Stimulated activated CD4-positive, alpha-beta T cell treated with anti-CD3 and anti-CD28 coated beads, TNF-alpha, amount 100 ng/mL, for 1 hour (primary cell): ENCODE measurements at regions not wholly inside any gene's neighbourhood (a gene's known extent, or its start where the extent isn't known, plus 50 kb on each side); places are given as distances from the start of the nearest gene placed in this dataset.
"Not testable (repeated sequence)": the region's sequence is repeated elsewhere in the genome, so short reads cannot be mapped to it uniquely, and the experiment has no call there.

ENCODE experiments used
- DNase-seq, 3 donors: peaks; one replicate each; pipeline ENCODE4 v3.0.0-alpha.2; 2020; ENCODE audit warnings: low read depth in 3 of 3, low spot score in 1 of 3

GRCh38 chr2:143889216-143889615 is 630.7 kb downstream of the ZEB2 start:
- no peak for DNase-seq

- DNase-seq: no peak
These were observed 634.5 kb downstream of the ZEB2 start for GRCh38 chr2:143885461-143885860.

GRCh38 chr2:143881246-143881645 is 638.7 kb downstream of the ZEB2 start:
- no peak for DNase-seq

- DNase-seq: no peak
These were observed 641.9 kb downstream of the ZEB2 start for GRCh38 chr2:143877876-143878530.

- DNase-seq: no peak
These were observed 642.9 kb downstream of the ZEB2 start for GRCh38 chr2:143877056-143877455.

GRCh38 chr2:143875295-143876233 is 644.4 kb downstream of the ZEB2 start:
- no peak for DNase-seq

GRCh38 chr2:143873886-143874285 is 646.0 kb downstream of the ZEB2 start:
- DNase-seq: no peak

- no peak for DNase-seq
These were observed 649.2 kb downstream of the ZEB2 start for GRCh38 chr2:143870696-143871095.

GRCh38 chr2:143856978-143857377 is 662.9 kb downstream of the ZEB2 start:
- DNase-seq: no peak

- no peak for DNase-seq
These were observed 667.2 kb downstream of the ZEB2 start for GRCh38 chr2:143852759-143853158.

- no peak for DNase-seq
These were observed 669.8 kb downstream of the ZEB2 start for GRCh38 chr2:143850084-143850483.

- DNase-seq: no peak
These were observed 672.7 kb downstream of the ZEB2 start for GRCh38 chr2:143847257-143847656.

GRCh38 chr2:143844986-143845385 is 674.9 kb downstream of the ZEB2 start:
- no peak for DNase-seq

- DNase-seq: no peak
These were observed 676.2 kb downstream of the ZEB2 start for GRCh38 chr2:143843686-143844085.

- DNase-seq: no peak
These were observed 677.1 kb downstream of the ZEB2 start for GRCh38 chr2:143842836-143843235.

- no peak for DNase-seq
These were observed 678.0 kb downstream of the ZEB2 start for GRCh38 chr2:143841935-143842334.

GRCh38 chr2:143840601-143841000 is 679.3 kb downstream of the ZEB2 start:
- DNase-seq: no peak

- DNase-seq: no peak
These were observed 679.7 kb downstream of the ZEB2 start for GRCh38 chr2:143840194-143840593.

- no peak for DNase-seq
These were observed 680.5 kb downstream of the ZEB2 start for GRCh38 chr2:143839456-143839855.

GRCh38 chr2:143837055-143837454 is 682.9 kb downstream of the ZEB2 start:
- DNase-seq: not testable (repeated sequence)

- no peak for DNase-seq
These were observed 684.4 kb downstream of the ZEB2 start for GRCh38 chr2:143835481-143835880.

GRCh38 chr2:143833015-143833660 is 686.8 kb downstream of the ZEB2 start:
- no peak for DNase-seq
